Tongue (tissue), 1 donor: ENCODE measurements at regions not wholly inside any gene's neighbourhood (a gene's known extent, or its start where the extent isn't known, plus 50 kb on each side); places are given as distances from the start of the nearest gene placed in this dataset.
"Not testable (repeated sequence)": the region's sequence is repeated elsewhere in the genome, so short reads cannot be mapped to it uniquely, and the experiment has no call there.

ENCODE experiments used
- DNase-seq: peaks from one replicate; pipeline ENCODE4 v3.0.0-alpha.2; 2015

DNA sequence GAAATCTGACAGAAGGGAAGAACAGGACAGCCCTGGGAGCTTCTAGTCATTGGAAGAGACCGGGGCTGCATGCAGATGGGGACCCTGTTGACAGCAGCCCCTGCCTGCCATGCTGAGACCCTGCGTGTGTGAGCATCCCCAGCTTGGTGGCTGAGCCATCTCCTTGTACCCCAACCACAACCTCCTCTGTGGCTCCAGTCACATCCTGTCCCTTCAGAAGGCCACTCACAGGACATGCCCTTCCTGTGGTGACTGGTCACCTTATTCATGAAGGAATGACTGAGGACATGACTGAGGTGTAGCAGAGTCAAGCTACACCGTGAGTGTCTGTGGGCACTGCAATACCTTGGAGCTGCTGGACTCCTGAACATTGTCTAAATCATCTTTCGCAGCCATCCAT, 141.8 kb upstream of the ERRFI1 start:
- DNase-seq: no peak

DNA sequence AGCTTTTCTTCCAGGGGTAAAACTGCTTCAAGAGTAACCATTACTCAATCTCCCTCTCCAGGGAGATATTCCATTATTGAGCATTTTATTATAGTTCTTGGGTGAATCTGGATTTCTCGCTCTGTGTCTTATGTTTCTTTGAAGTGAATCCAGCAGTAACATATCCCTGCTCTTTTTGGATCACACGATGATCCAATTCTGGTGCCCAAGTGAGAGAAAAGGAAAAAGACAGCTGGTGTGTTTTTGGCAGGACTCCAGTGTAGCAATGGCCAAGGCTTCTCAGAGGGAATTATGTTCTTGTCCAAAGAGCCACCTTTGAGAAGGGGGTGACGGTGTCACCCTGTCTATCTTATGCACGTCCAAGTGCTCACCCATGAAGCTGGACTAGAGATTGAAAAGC, 140.3 kb upstream of the ERRFI1 start:
- peak; percentile 85 for DNase-seq

DNA sequence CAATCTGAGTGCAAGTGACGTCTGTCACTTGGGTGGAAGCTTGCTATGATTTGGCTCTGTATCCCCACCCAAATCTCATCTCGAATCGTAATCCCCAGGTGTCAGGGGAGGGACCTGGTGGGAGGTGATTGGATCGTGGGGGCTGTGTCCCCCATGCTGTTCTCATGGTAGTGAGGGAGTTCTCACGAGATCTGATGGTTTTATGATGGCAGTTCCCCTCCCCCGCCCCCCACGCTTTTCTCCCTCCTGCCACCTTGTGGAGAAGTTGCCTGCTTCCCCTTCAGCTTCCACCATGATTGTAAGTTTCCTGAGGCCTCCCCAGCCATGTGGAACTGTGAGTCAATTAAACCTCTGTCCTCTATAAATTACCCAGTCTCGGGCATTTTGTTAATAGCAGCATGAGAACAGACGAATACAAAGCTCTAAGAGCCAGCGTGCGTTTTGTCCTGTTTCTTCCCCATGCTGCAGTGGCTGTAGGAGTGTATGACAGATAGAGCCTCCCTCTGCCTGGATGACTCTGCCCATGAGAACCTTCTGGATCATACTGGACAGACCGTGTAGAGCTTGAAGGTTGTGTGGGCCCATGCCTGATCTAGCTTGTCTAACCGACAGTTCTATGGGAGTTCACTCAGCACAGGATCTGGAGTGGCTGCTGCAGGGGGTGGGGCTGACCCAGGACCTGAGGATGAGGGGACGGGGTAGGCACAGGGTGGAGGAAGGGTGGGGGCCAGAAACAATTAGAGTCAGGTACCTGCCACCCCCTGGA, 139.7 kb upstream of the ERRFI1 start:
- DNase-seq: no peak

DNA sequence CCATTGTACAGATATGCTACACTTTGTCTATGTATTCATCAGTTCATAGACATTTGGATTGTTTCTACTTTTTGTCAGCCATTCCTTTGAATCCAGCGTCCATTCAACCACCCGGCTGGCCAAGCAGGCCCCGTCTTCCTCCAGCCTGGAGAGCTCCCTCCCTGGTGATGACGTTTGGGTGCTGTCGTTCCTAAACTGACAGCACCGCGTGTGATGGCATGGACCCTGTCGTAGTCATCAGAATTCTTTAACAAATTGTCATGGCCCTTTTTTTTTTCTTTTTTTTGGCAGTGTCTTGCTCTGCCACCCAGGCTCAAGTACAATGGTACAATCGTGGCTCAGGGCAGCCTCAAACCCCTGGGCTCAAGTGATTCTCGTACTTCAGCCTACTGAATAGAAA, 138.6 kb upstream of the ERRFI1 start:
- DNase-seq: no peak

DNA sequence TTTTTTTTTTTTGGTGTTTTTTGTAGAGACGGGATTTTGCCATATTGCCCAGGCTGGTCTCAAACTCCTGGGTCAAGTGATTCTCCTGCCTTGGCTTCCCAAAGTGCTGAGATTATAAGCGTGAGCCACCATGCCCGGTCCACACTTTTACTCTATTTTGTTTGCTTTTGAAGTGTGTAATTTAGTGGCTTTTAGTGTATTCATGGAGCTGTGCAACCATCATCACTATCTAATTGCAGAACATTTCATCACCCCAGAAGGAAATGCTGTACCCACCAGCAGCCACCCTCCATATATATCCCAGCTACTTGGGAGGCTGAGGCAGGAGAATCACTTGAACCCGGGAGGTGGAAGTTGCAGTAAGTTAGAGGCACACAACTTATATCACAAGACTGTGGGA, 136.9 kb upstream of the ERRFI1 start:
- DNase-seq: no peak

DNA sequence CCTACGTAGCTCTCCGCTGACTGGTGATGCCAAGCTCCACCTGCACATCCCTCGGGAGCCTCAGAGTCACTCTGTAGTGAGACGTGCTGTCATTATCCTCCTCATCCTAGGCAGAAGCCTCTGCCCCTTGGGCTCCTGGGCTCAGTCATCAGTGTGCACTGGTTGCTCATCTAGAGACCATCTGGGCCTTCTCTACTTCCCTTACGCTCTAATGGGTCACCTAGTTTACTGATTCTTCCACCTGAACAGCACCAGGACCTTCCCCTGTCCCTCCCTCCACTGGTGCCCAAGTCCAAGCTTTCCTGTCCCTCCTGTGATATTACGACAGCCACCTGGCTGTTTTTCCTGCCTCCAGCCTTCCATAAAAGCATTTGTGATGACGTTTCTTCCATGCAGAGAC, 136.1 kb upstream of the ERRFI1 start:
- DNase-seq: no peak

DNA sequence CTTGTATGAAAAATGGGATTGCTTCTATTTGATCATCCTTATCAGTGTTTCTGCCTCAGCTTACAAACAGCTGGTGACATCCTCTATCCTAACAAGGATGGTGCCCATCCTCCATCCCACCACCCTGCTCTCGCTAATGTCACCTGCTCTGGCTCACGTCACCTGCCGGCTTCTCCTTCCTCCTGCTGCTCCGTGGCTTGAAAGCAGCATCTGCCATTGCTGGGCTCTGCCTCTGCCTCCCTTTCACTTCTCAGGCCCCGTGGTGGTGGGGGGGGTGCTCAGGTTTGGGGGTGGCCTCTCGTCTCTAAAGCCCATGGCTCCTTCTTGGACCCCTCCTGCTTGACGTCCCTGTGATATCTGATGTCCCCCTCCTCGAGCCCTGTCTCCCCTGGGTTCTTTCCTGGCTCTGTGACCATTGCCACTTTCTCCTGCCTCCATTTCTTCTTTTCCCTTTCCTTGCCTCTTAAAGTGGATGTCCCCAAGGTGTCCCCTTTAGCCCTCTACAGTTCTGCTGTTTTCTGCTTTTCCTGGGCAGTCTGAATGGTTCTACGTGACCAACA, 135.5 kb upstream of the ERRFI1 start:
- DNase-seq: no peak

DNA sequence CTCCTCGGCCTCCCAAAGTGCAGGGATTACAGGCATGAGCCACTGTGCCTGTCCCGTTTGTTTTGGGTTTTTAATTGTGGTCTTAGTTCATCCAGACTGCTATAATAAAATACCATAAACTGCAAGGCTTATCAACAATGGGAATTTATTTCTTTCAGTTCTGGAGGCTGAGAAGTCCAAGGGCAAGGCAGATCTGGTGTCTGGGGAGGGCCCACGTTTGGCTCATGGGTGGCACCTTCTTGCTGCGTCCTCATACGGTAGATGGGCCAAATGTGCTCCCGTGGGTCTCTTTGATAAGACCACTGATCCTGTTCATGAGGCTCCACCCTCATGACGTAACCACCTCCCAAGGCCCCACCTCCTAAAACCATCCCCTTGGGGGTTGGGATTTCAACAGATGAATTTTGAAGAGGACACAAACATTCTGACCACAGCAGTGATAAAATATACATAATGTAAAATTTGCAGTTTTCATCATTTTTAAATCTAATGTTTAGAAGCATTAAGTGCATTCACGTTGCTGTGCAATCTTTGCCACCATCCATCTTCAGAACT, 133.4 kb upstream of the ERRFI1 start:
- no peak for DNase-seq

DNA sequence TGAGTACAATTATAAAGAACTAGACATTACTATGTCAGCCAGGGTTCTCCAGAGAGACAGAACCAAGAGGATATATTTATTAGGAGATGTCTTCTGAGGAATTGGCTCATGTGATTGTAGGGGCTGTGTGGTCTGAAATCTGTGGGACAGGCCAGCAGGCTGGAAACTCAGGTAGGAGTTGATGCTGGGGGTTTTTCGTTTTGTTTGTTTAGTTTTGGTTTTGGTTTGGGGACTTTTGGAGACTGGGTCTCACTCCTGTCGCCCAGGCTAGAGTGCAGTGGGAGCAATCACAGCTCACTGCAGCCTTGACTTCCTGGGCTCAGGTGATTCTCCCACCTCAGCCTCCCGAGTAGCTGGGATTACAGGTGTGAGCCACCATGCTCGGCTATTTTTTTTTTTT, 132.9 kb upstream of the ERRFI1 start:
- no peak for DNase-seq

DNA sequence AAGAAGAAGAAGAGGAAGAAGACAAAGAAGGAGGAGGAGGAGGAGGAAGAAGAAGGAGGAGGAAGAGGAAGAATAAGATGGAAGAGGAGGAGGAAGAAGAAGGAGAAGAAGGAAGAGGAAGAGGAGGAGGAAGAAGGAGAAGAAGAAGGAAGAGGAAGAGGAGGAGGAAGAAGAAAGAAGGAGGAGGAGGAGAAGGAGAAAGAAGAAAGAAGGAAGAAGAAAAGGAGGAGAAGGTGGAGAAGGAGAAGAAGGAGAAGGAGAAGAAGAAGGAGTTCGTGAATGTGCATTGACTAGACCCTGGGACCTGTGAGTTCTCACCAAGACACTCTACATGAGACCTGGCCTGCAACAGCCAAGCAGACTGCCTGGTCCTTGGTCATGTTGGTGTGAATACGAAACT, 131.7 kb upstream of the ERRFI1 start:
- DNase-seq: no peak

DNA sequence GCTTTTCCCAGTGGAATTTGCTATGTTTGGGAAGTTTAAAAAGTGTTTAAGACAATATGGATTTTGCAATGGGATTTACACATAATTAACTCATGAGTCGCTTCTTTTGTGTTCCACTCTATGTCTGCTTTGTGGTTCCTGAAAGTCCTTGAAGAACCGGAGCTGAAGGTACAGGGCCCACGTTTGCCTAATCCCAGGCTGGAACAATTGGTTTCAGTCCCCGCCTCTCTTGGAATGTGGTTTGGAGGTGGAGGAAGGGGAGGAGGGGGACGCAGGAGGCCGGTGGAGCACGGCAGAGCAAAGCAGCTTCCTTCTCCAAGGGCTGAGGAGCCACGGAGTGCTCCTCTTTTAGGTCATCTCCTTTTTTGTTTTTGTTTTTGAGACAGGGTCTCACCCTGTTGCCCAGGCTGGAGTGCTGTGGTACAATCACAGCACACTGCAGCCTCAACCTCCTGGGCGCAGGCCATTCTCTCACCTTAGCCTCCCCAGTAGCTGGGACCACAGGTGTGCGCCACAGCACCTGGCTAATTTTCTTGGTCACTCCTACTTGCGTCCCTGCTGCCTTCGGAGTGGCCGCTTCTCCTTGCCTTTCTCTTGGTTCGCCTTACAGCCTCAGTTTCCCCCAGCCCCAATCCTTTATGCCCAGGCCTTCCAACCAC, 129.5 kb upstream of the ERRFI1 start:
- no peak for DNase-seq

DNA sequence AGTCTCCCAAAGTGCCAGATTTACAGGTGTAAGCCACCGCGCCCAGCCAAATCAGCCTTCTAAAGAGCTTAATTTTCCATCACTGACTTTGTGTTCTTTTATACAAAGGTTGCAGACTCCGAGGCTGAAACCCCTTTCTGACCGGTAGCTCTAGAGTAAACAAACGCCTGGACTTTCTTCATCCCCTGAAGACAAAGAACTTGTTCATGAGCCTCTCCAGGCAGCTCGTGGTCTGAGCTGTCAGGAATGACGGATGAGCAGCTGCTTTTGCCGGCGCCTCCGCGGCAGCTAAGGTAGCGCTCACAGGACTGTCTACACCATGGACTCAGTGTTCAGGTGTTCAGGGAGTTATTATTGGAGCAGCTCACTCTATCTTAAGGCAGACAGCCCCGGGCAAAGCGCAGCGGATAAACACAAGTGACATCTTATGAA, 128.5 kb upstream of the ERRFI1 start:
- DNase-seq: peak; percentile 50

DNA sequence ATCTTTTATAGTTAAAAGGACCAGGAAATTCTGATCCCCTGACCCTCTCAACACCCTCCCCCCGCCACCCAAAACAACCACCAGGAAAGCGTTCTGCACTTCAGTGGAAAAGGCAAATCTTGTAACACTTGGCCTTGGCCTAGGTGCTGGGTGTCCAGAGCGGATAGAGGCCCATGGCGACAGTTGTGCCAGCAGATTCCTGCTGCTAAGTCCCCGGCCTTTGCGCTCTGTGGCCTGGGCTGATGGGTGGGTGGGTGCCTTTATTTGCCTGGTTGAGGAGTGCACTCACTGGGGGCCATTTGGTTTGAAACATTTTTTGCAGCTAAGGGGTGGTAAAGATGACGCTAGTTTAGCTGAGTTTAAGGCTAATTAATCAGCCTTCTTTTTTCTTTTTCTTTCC, 127.9 kb upstream of the ERRFI1 start:
- DNase-seq: no peak

DNA sequence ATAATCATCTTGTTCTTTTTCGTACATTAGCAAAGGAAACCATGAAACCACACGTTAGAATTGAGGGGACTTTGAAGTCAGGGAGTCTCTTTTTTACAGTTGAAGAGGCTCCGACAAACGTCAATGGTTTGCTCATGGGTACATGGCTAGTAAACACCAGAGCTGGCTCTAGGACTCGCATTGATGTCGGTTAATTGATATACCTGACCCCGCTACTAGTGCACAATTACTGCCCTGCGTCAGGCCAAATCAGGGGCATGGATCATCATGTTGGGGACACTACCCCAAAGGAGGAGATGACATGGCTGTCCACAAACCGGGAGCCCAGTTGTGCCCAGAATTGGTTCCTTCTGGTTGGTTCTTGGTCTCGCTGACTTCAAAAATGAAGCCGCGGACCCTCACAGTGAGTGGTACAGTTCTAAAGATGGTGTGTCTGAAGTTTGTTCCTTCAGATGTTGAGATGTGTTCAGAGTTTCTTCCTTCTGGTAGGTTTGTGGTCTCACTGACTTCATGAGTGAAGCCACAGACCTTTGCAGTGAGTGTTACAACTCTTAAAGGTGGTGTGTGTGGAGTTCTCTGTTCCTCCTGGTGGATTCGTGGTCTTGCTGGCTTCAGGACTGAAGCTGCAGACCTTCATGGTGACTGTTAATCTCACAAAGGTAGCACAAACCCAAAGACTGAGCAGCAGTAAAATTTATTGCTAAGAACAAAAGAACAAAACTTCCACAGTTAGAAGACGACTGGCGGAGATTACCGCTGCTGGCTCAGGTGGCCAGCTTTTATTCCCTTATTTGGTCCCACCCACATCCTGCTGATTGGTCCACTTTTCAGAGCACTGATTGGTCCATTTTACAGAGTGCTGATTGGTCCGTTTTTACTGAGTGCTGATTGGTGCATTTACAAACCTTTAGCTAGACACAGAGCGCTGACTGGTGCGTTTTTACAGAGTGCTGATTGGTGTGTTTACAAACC, 126.9 kb upstream of the ERRFI1 start:
- DNase-seq: no peak

DNA sequence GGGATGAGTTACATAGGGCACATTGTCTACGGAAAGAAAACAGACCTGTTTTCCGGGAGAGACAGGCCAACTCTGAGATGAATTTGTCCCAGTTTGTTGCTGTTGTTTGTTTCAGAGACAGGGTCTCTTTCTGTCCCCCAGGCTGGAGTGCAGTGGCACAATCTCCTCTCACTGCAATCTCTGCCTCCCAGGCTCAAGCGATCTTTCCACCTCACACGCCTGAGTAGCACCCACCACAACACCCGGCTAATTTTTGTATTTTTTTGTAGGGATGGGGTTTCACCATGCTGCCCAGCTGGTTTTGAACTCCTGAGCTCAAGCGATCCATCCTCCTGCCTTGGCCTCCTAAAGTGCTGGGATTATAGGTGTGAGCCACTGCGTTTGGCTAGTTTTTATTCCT, 125.5 kb upstream of the ERRFI1 start:
- no peak for DNase-seq

DNA sequence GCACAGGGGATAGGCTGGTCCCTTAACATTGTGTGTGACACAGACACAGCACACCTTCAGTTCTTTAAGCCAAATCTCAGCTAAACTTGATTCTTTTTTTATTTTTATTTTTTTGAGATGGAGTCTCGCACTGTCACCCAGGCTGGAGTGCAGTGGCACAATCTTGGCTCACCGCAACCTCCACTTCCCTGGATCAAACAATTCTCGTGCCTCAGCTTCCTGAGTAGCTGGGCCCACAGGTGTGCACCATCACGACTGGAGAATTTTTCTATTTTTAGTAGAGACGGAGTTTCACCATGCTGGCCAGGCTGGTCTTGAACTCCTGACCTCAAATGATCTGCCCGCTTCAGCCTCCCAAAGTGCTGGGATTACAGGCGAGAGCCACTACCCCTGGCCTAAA, 123.6 kb upstream of the ERRFI1 start:
- DNase-seq: not testable (repeated sequence)

DNA sequence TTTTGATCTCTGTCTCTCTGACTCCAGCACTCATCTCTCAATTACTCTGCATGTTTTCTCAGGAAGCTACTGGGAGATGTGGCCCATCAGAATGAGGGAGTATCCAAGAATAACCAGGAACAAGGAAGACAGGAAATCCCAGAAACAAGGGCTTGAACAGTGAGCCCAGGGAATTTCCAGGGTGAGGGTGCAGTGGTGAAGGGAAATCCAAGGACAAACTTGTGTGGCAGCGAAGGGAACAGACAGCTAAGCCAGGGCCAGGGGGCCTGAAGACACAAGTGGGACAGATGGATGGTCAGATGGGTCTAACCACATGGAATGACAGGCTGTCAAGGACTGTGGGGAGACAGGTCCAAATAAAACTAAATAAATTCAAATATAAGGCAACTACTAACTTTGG, 121.8 kb upstream of the ERRFI1 start:
- no peak for DNase-seq

DNA sequence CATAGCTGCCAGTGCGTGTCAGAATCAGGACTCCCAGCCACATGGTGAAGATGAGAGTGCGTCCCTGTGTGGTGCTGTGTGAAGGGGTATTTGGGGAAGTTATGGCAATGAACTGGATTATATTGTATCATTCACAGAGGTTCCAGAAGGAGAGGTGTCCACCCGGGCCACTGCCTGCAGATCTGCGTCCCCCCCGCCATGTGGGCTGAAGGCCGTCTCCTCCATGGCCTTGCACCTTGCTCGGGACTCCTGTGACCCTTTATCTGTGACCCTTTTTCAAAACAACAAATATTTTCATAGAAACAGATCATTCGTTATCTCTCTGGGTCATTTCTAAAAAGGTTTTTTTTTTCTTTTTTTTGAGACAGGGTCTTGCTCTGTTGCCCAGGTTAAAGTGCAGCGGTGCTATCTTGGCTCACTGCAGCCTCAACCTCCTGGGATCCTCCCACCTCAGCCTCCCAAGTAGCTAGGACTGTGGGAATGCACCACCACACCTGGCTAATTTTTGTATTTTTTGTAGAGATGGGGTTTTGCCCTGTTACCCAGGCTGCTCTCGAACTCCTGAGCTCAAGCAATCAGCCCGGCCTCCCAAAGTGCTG, 120.2 kb upstream of the ERRFI1 start:
- DNase-seq: no peak

DNA sequence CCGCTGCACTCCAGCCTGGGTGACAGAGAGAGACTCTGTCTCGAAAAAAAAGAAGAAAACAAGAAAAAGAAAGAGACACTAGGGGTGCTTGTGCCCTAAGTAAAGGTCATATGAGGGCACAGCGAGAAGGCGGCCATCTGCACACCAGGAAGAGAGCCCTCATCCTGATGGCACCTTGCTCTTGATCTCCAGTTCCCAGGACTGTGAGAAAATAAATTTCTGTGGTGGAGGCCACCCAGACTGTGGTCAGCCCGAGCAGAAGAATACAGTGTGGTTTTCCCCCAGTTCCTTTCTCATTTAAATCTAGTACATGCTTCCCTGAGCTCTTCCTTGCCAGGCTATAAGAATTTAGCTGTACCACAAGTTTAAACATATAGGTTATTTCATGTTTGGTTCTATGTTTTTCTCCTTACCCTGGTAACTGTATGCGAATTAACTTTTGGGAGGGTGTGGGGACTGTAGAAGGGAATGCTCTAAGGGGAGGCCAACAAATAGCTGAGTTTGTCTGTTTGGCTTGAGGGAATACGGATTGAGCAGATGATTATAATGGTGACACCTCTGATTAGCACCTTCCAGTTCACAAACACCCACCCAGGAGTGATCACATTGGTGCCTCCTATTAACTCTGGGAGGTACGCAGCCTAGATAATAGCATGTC, 119.6 kb upstream of the ERRFI1 start:
- DNase-seq: no peak

DNA sequence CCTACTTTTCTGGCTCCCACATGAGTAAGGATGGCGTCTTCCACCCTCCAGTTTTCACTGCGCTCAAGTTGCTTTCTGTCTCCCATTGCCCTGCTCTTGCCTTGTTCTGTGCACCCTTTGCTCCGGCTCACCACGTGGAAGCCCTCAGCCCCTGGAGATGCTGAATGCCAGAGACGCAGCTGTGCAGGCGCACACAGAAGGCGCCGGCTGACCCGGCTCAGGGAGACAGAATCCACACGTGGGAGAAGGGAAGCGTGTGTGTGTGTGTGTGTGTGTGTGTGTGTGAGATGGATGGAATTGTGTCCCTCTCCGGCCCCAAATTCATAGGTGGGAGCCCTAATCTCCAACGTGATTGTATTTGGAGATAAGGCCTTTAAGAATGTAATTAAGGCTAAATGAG, 118.2 kb upstream of the ERRFI1 start:
- no peak for DNase-seq

DNA sequence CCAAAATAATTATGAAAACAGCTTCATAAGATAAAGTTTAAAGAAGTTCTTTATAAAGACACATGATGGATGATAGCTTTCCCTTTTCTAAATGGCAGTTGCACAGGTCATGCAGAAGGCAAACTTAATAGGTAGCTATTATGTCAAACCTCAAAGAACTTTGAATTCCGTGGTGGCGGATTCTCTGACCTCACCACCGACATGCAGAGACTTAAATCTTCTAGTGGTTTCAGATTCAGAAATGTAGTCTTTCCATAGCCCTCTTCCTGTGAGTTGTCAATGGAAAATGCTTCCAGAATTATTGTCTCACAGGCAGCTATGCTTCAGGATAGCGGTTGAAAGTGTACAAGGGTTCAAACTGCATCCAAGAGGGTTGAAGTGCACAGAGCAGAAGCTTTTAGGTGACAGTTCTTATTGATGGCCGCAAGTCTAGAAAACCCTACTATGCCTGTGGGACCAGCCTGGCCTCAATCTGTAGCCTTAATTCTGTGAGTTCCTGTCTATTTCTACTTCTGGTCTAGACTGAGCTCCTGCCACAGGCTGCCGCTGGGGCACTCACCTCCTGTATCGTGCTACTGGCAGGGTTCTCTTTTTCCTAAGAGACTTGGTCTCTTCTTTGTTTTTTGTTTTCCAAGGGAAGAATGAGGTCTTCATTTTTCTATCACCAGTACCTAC, 117.0 kb upstream of the ERRFI1 start:
- no peak for DNase-seq
